Stimulated activated effector memory CD8-positive, alpha-beta T cell treated with anti-CD3 and anti-CD28 coated beads, Interleukin-12 subunit alpha, Interleukin-12 subunit beta, amount 100 ng/mL, for 72 hours (primary cell): ENCODE measurements at regions not wholly inside any gene's neighbourhood (a gene's known extent, or its start where the extent isn't known, plus 50 kb on each side); places are given as distances from the start of the nearest gene placed in this dataset.

Experiments
- ATAC-seq: fragments of 150-1000 bp; cut with Tn5 transposase; 2 replicates; pipeline ENCODE4 v1.10.0; 2021
- DNase-seq, 2 donors: peaks; one replicate each; pipeline ENCODE4 v3.0.0; 2021 to 2022; ENCODE audit warnings: low spot score in 2 of 2
- H3K27ac Mint-ChIP-seq: one replicate; pipeline ENCODE4 v1.8.0; 2022; ENCODE audit warnings: mild to moderate bottlenecking, mixed read lengths
- H3K36me3 Mint-ChIP-seq: one replicate; pipeline ENCODE4 v1.8.0; 2022; ENCODE audit warnings: mild to moderate bottlenecking, mixed read lengths
- H3K4me1 Mint-ChIP-seq: one replicate; pipeline ENCODE4 v1.8.0; 2022; ENCODE audit warnings: mixed read lengths
- H3K4me3 Mint-ChIP-seq: one replicate; pipeline ENCODE4 v1.8.0; 2022; ENCODE audit warnings: mild to moderate bottlenecking, mixed read lengths
- H3K9me3 Mint-ChIP-seq: one replicate; pipeline ENCODE4 v1.8.0; 2022; ENCODE audit warnings: mixed read lengths

DNA sequence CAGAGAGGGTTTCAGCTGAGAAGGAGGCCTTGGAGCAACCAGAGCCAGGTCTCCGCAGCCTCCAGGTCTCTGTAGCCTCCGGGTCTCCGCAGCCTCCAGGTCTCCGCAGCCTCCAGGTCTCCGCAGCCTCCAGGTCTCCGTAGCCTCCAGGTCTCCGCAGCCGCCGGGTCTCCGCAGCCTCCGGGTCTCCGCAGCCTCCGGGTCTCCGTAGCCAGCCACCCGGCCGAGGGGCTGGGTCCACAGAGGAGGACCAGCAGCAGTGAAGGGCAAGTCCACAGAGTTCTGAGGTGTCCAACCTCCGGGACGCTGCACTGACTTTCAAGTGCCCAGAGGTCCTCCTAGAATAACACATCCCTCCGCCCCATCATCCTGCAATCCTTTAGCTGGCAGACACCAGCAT lies 221.0 kb downstream of the RBFOX3 start:
- no peak overlapping the region for H3K27ac Mint-ChIP-seq
- H3K4me1 Mint-ChIP-seq: no peaks in the 10 kb centered on the region
- no peak for ATAC-seq
- no peak overlapping the region for H3K4me3 Mint-ChIP-seq
- no peaks in the 10 kb centered on the region for H3K9me3 Mint-ChIP-seq
- H3K36me3 Mint-ChIP-seq: no peaks in the 10 kb centered on the region
- DNase-seq: no peak

DNA sequence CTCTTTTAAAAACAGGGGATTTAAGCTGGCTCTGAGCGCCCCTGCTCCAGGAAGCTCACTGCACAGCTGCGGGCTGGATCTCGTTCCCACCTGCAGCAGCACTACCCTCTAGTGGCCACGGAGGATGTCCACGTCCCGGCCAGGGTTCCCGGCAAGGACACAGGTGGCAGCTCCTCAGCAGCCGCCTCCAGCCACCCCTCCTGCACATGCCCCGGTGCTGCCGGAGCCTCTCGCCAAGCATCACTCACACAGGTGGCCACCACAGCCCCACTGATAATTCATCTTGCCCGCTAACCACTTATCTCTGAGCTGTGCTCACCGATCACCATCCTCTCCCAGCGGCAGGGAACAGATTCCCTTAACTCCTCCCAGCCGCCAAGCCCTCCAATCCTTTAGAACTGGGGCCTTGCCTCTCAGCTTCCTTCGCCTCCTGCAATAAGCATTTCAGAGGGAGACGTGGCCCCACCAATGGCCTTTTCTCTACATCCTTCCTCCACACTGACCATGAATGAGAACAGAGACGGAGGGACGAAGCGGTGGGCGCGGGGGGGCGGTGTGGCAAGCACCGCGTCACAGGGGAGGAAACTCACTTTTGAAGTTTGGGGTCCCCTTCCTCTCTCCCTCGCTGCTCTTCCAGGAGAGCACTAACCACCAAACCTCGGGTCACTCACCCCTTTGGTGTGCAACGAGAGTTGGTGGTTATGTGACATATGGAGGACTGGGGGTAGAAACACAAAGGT lies 222.1 kb downstream of the RBFOX3 start:
- H3K9me3 Mint-ChIP-seq: no peaks in the 10 kb centered on the region
- DNase-seq: no peak
- no peak overlapping the region for H3K4me3 Mint-ChIP-seq
- H3K27ac Mint-ChIP-seq: no peak overlapping the region
- ATAC-seq: no peak
- H3K36me3 Mint-ChIP-seq: no peaks in the 10 kb centered on the region
- no peaks in the 10 kb centered on the region for H3K4me1 Mint-ChIP-seq

DNA sequence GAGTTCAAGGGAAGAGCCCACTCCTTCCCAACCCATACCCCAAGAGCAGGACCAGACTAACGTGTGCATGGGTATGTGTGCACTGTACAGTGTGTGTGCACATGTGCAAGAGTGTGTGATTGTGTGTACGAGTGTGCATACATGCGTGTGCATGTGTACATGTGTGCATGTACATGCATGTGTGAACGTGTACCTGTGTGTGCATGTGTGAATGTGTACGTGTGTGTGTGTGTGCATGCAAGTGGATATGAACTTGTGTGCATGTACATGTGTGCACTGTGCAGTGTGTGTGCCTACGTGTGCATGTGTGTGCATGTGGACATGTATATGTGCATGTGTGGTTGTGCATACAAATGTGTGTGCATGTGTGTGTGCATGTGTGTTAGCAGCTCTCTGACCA lies 223.1 kb downstream of the RBFOX3 start:
- H3K4me3 Mint-ChIP-seq: no peak overlapping the region

DNA sequence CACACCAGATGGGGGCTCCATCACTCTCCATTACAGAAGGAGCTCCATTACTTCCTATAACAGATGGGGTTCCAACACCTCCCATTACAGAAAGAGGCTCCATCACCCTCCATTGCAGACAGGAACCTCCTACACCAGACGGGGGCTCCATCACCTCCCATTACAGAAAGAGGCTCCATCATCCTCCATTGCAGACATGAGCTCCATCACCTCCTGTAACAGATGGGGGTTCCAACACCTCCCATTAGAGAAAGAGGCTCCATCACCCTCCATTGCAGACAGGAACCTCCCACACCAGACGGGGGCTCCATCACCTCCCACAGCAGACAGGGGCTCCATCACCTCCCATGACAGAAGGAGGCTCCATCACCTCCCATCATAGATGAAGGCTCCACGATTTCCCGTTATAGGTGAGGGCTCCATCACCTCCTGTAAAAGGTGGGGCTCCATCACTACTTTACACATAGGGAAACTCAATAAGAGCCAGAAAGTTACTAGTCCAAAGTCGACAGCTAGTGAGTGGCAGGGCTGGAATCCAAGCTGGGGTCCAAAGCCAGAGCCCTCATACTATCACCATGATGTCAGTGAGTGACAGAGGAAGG lies 224.8 kb downstream of the RBFOX3 start:
- Mint-ChIP-seq H3K4me1 (no peaks in the 10 kb centered on the region), H3K4me3 (no peak overlapping the region), H3K27ac (no peak overlapping the region), H3K36me3 (no peaks in the 10 kb centered on the region), H3K9me3 (no peaks in the 10 kb centered on the region)
- no peak for ATAC-seq
- DNase-seq: no peak

More for the DNA sequence above, 223.1 kb downstream of the RBFOX3 start:
- no peak for DNase-seq
- Mint-ChIP-seq H3K36me3 (no peaks in the 10 kb centered on the region), H3K9me3 (no peaks in the 10 kb centered on the region), H3K4me1 (no peaks in the 10 kb centered on the region), H3K27ac (no peak overlapping the region)
- ATAC-seq: no peak

DNA sequence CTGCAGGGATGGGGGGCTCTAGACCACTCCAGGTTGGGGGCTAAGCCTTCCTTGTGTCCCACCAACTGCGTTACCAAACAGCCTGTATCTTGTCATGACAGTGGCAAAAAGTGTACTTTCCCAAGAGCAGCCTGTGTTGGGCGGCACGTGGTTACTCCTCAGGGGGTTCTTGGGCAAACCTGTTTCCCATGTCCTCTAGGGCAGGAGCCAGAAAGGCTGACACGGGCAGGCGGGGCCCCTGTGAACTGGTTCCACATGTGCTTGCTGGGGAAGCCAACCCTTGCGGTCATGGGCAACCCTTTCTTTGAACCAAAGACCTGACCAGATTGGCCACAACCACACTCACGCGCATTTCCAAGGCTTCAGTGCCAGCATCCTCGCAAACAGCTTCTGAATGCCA lies 228.5 kb downstream of the RBFOX3 start:
- Mint-ChIP-seq H3K4me1 (no peaks in the 10 kb centered on the region), H3K4me3 (no peak overlapping the region), H3K9me3 (no peaks in the 10 kb centered on the region), H3K36me3 (no peaks in the 10 kb centered on the region), H3K27ac (no peak overlapping the region)
- ATAC-seq (no peak), DNase-seq (no peak)

DNA sequence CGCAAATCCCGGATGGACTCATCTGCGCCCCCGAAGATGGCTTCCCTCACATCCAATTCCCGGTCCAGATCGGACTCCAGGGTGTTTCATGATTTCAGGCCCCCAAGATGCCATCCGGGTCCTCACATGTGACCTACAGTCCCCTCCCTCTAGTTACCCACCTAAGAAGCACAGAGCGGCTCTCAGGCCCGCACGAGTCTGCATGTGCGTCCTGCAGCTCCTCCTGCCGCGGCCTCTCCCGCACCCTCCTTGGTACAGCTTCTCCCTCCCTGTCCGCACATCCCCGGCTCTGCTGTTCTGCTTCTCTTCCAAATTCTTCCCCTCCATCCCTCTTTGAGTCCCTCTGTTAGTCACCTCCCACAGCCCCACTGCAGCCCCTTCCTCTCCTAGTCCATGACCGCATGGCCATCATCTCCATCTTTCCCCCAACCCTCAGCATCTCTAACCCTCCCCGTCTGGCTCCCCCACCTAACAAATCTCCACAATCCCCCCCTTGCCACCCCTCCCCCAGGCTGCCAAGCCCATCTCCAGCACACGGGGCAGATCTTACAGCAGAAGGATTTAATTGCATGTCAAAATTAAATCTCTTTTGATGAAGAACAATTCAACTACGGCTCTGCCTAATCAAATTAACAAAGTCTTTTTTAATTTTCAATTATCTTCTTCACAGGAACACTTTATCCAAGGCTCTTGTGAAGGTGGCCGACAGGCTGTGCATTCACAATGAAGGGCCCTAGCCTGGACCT lies 231.0 kb downstream of the RBFOX3 start:
- H3K27ac Mint-ChIP-seq: no peak overlapping the region

DNA sequence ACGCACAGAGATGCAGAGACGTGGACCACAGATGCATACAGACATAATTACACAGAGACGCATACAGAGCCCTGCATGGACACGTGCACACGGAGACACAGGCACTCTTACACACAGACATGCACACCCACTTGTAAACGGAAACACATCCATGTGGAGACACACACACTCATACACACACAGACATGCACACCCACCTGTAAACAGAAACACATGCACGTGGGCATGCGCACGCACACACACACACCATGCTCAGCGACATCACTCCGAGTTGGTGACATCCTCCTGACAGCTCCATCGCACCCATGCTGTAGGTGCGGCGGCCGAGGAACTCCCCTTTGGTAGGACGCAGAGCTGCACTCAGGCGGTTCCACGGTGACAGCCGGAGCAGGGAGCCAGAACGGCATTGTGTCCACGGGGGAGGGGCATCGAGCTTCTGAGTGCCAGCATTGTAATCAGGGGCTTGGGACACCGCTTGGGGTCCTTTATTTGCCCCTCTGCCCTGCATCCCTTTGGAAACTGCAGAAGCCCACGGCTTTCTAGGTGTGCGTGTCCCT lies 233.5 kb downstream of the RBFOX3 start:
- ATAC-seq (no peak), DNase-seq (no peak)
- H3K36me3 Mint-ChIP-seq: no peaks in the 10 kb centered on the region
- no peak overlapping the region for H3K4me3 Mint-ChIP-seq
- H3K4me1 Mint-ChIP-seq: no peaks in the 10 kb centered on the region
- no peaks in the 10 kb centered on the region for H3K9me3 Mint-ChIP-seq
- no peak overlapping the region for H3K27ac Mint-ChIP-seq

More for the DNA sequence above, 231.0 kb downstream of the RBFOX3 start:
- Mint-ChIP-seq H3K9me3 (no peaks in the 10 kb centered on the region), H3K4me3 (no peak overlapping the region), H3K4me1 (no peaks in the 10 kb centered on the region), H3K36me3 (no peaks in the 10 kb centered on the region)
- DNase-seq (no peak), ATAC-seq (no peak)

DNA sequence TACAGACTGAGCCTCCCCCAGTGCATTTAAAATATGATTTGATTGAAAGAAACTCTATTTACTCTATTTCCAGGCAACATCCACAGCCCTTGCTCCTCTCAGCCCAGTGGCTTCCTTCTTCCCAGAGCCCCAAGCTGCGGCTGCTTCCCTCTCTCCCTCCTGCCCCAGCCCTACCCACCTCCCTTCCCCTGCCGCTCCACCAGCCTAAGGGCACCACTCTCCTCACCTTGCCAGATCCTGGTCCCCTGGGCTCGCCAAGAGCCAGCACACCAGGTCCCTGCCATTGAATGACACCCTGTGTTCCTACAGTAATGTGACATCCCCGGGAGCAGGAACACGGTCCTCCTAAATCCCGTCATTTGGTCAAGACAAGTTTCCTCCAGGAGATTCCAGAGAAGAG lies 236.0 kb downstream of the RBFOX3 start:
- DNase-seq (no peak), ATAC-seq (no peak)
- no peaks in the 10 kb centered on the region for H3K36me3 Mint-ChIP-seq
- no peak overlapping the region for H3K27ac Mint-ChIP-seq
- H3K4me3 Mint-ChIP-seq: no peak overlapping the region
- H3K4me1 Mint-ChIP-seq: no peaks in the 10 kb centered on the region
- H3K9me3 Mint-ChIP-seq: no peaks in the 10 kb centered on the region

DNA sequence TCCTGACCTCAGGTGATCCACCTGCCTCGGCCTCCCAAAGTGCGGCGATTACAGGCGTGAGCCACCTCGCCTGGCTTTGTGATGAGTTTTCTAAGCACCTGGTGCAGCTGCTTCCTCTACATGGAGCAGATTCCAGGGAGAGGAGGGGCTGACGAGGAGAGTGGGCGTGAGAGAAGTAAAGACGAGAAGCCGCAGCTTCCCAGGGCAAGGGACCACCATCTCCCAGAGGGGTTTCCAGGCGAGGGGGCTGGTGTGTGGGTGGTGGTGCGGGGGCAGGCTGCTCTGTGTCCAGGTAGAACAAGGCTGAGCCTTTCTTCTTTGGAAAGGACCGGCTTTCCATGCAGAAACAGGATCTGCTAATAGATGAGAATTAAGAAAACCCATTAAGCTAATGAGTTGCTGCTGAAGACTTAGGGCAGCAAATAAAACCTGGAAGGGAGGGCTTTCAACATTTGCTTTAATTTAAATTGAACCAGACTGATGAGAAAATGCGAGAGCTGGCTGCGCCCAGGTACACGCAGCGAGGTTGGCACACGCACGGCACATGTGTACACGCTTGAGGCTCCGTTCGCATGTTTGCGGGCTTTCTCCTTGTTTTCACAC lies 236.7 kb downstream of the RBFOX3 start:
- Mint-ChIP-seq H3K4me3 (no peak overlapping the region), H3K27ac (no peak overlapping the region), H3K4me1 (no peaks in the 10 kb centered on the region), H3K9me3 (no peaks in the 10 kb centered on the region), H3K36me3 (no peaks in the 10 kb centered on the region)
- ATAC-seq (no peak), DNase-seq (no peak)

DNA sequence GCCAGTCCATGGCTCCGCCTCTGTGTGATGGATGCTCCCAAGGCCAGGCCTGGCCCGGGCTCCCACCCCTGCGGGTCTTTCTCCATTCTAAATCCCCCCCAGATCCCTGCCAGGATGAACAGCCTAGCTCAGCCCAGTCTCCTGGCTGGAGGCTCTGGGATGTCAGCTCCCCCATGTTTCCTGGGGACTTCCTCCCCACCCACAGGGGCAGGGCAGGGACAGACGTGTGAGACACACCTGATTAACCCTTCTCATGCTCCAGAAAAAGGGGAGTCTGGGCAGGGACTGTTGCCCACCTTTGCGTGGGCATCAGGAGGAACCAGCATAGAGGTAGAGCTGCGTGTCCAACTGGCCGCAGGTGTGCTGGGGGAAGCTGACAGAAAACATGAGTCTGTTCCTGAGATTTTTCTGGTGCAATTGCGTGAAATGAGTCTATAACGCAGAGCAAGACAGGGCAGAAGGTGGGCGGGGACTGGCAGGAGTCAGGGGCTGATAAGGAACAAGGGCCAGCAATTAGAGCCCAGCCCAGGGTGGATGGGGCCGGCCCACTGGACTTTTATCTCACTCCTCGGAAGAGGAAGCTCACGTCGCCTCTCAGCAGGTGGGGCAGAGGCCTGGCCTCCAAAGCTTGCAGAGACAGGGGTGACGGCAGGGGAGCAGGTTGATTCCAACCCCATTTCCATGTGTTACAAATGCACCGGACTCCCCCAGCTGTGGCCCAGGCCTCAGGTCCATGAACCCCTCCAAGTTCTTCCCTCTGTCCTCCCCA lies 238.2 kb downstream of the RBFOX3 start:
- H3K9me3 Mint-ChIP-seq: no peaks in the 10 kb centered on the region
- ATAC-seq: no peak
- H3K4me1 Mint-ChIP-seq: no peaks in the 10 kb centered on the region
- H3K36me3 Mint-ChIP-seq: no peaks in the 10 kb centered on the region
- DNase-seq: no peak
- H3K4me3 Mint-ChIP-seq: no peak overlapping the region
- H3K27ac Mint-ChIP-seq: no peak overlapping the region

DNA sequence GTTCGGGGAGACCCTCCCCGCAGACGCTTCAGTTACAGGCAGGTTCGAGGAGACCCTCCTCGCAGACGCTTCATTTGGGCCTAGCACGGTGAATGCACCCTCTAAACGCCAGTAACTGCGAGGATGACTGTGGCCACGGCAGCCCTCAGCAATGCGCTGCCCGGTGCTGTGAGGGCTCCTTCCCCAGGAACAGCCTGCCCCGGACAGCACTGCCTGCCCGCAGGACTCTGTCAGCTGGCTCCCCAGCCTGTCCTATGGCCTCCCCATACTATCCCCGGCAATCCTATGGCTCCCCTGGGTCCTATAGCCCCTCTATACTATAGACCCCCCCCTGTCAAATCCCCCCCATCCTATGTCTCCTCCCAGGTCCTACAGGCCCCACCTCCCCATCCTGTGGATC lies 238.9 kb downstream of the RBFOX3 start:
- Mint-ChIP-seq H3K27ac (no peak overlapping the region), H3K4me3 (no peak overlapping the region), H3K4me1 (no peaks in the 10 kb centered on the region), H3K36me3 (no peaks in the 10 kb centered on the region), H3K9me3 (no peaks in the 10 kb centered on the region)
- DNase-seq (no peak), ATAC-seq (no peak)

DNA sequence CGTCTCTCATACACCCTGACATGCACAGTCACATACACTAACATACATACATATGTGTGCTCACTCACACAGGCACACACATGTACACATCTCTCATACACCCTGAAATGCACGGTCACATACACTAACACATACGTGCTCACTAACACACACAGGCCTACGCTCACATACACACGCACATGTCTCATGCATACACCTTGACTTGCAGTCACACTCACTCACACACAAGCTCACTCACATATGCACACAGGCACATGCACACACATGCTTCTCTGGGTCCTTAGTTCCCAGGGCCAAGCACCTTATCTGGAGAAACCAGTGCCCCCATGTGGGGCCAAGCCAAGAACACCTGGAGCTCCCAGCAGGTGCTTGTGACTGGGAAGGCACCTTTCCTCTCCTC lies 240.3 kb downstream of the RBFOX3 start:
- no peak for DNase-seq
- Mint-ChIP-seq H3K27ac (no peak overlapping the region), H3K4me3 (no peak overlapping the region), H3K4me1 (no peaks in the 10 kb centered on the region), H3K9me3 (no peaks in the 10 kb centered on the region), H3K36me3 (no peaks in the 10 kb centered on the region)
- no peak for ATAC-seq

DNA sequence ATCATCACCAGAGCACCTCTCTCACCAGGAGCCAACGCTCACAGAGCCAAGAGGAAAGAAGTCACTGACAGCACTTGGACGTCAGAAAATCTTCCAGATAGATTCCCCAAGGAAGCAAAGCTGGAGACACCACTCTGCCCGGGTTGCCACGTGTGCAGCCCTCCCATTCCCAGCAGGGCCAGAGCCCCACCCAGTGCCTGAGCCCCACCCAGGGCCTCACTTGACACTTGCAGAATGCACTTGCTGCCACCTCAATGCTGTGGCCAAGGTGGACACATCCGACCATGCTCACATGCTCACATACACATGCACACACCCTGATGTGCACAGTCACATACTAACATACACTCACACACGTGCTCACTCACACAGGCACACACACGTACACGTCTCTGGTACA lies 240.7 kb downstream of the RBFOX3 start:
- H3K27ac Mint-ChIP-seq: no peak overlapping the region

DNA sequence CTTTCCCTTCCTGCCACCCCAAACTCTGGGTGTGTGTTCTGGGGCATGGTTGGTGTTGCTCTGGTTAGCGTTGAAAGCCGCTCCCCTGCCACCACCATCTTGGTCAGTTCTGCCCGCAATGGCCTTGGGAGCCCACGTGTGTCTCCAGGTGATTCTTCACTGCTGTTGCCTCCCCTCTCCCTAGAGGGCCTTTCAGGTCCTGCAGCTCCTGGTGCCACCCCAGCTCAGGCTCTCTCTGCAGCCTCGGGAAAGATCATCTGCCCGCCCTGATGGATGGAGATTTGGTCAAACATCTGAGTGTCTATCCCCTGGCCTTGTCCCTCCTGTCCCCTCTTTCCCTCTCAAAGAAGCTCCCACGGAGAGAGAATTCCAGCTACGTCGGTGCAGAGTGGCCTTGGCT lies 241.3 kb downstream of the RBFOX3 start:
- Mint-ChIP-seq H3K4me3 (no peak overlapping the region), H3K36me3 (no peaks in the 10 kb centered on the region), H3K9me3 (no peaks in the 10 kb centered on the region), H3K27ac (no peak overlapping the region), H3K4me1 (no peaks in the 10 kb centered on the region)
- ATAC-seq (no peak), DNase-seq (no peak)

More for the DNA sequence above, 240.7 kb downstream of the RBFOX3 start:
- Mint-ChIP-seq H3K4me3 (no peak overlapping the region), H3K36me3 (no peaks in the 10 kb centered on the region), H3K4me1 (no peaks in the 10 kb centered on the region), H3K9me3 (no peaks in the 10 kb centered on the region)
- ATAC-seq: no peak
- DNase-seq: no peak

DNA sequence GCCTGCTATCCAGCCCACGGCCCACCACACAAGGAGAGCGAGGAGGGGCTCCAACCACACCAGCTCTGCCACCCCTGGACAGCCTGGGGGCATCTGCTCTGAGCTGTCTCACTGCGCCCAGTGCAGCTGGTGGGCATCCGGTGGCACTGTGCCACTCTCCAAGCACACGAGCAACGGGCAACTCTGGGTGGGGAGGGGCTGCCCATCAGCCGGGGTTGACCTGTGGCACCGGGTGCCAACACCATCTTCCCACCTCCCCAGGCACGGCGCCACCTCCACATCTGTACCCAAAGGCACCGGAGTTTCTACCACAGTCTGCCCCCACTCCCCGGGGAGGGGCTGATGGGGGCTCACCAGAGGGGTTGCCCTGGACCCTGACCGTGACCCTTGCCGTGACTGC lies 241.8 kb downstream of the RBFOX3 start:
- H3K36me3 Mint-ChIP-seq: no peaks in the 10 kb centered on the region
- DNase-seq: no peak
- no peak overlapping the region for H3K4me3 Mint-ChIP-seq
- no peaks in the 10 kb centered on the region for H3K9me3 Mint-ChIP-seq
- no peak overlapping the region for H3K27ac Mint-ChIP-seq
- H3K4me1 Mint-ChIP-seq: no peaks in the 10 kb centered on the region
- no peak for ATAC-seq
